ENCODE measurements at regions not wholly inside any gene's neighbourhood (a gene's known extent, or its start where the extent isn't known, plus 50 kb on each side); places are given as distances from the start of the nearest gene placed in this dataset.
A peak's percentile ranks its signal among the peaks of the same experiment; 100 is the strongest.

DNA sequence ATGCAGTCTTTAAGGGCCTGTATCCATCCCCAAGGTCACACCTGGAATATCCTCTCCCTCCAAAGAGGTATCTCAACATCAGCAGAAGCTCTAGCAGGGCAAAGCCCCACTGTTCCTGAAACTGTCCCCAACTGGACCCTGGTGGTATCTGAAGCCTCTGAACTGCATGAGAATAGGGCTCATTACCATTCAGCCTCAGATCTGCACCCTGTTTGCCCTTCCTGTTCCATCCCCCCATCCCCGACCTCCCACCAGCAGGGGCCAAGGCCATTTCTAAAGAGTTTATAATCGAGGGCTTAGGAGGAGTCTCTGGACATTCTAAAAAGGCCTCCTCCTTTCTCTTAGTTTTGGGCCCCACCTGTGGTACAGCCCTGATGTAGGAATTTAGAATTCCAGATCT, 74.0 kb upstream of the THY1 start:
- Mint-ChIP-seq H3K4me3 (no peak overlapping the region), H3K27ac (no peak overlapping the region), H3K9me3 (no peaks in the 10 kb centered on the region), H3K27me3 (no peaks in the 10 kb centered on the region), H3K36me3 (no peaks in the 10 kb centered on the region), H3K4me1 (no peaks in the 10 kb centered on the region)
- DNase-seq = no peak

DNA sequence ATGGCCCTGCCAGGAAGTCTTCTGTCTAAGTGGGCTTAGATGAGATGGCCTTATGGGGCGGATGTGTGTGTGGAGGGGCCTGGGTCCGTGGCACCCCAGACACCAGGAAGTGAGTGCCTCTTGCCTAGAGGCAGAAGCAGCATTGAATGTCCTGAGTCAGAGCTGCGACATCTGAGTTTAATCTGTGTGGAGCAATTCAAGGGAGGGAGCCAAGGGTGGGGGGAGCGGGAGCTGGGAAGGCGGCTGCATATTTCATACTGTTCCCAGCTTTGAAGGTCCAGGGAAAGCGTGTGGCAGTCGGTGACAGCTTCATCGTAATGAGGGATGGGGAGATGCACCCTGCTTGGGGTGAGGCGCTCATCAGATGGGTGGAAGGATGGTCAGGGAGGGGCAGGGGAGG, 73.5 kb upstream of the THY1 start:
- Mint-ChIP-seq H3K4me3 (no peak overlapping the region), H3K4me1 (no peaks in the 10 kb centered on the region), H3K27me3 (no peaks in the 10 kb centered on the region), H3K9me3 (no peaks in the 10 kb centered on the region), H3K36me3 (no peaks in the 10 kb centered on the region), H3K27ac (no peak overlapping the region)
- DNase-seq = no peak

DNA sequence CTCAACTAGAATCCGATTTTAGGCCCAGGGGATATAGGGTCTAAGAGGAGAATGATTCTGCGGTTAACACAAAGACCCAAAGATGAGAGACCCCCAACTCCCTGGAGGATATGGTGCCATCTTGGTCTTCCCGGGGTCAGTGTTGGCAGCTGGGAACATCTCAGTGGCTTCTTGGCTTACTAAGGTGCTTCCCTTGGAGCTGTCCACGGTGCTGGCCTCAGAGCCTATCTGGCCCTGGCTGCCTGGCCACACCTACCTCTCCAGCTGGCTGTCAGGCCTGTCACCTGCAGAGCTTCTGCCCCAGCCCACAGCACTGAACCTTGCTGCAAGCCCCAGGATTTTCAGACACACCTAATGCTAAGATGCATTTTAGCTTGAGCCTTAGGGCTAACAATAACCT, 70.7 kb upstream of the THY1 start:
- no peaks in the 10 kb centered on the region for H3K27me3 Mint-ChIP-seq
- no peaks in the 10 kb centered on the region for H3K9me3 Mint-ChIP-seq
- H3K4me3 Mint-ChIP-seq = no peak overlapping the region

DNA sequence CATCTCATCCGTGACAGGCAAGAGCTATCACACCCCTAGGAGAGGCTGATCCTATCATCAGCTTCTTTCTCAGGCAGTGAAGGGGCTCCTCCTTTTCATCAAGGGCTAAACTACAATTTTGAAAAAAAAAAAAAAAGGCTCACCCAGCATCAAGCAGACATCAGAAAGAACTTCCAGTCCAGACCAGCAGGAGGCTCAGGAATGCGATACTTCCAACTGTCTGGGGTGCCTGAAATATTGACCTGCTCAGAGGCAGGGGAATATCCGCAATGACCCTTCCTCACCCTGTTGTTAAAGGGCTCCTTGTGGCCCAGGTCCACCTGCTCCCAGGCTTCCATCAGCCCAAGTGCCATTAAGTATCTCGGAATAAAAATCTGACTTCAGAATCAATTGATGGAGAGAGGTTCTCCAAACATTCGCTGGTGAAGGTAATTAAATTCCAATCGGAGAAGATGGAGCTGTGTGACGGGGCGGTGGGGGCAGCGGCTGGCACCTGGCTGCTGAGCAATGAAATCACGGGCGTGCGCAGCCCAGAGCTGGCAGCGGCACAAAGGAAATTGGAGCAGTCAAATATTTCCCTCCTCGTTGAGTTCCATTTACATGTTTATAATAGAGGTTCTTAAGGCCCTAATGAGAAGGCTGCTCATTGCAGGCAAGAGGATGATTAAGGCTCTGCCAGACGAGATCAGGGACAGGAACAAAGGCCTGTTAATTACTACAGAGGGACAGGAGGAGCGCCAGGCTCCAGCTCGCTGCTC, 69.0 kb upstream of the THY1 start:
- Mint-ChIP-seq H3K4me1 (no peaks in the 10 kb centered on the region), H3K4me3 (no peak overlapping the region), H3K9me3 (no peaks in the 10 kb centered on the region), H3K27me3 (no peaks in the 10 kb centered on the region), H3K27ac (no peak overlapping the region), H3K36me3 (no peaks in the 10 kb centered on the region)
- DNase-seq = no peak

More for the DNA sequence above, 70.7 kb upstream of the THY1 start:
- no peak for DNase-seq
- no peak overlapping the region for H3K27ac Mint-ChIP-seq
- no peaks in the 10 kb centered on the region for H3K36me3 Mint-ChIP-seq
- no peaks in the 10 kb centered on the region for H3K4me1 Mint-ChIP-seq

DNA sequence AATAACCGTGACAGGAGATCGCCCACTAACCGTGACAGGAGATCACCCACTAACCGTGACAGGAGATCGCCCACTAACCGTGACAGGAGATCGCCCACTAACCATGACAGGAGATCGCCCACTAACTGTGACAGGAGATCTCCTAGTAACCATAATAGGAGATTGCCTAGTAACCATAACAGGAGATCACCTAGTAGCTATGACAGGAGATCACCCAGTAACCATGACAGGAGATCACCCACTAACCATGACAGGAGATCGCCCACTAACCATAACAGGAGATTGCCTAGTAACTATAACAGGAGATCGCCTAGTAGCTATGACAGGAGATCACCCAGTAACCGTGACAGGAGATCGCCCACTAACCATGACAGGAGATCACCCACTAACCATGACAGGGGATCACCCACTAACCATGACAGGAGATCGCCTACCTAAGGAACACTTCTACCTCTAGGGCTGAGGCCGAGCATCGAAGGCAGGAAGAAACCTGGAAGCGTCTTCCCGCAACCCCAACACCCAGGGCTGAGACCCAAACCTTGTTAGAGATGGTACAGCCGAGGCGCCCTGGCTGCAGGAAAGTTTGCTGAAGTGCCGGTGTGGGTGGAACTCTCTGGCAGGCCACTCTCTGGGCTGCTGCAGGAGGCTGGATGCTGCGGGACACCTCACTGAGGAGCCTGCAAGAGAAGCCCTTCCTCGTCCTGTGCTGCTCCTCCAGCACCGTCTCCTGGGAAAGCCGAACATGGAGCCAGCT, 67.5 kb upstream of the THY1 start:
- Mint-ChIP-seq H3K4me1 (no peaks in the 10 kb centered on the region), H3K36me3 (no peaks in the 10 kb centered on the region), H3K9me3 (no peaks in the 10 kb centered on the region), H3K27ac (no peak overlapping the region), H3K27me3 (peaks cover 3% of the 10 kb centered on the region), H3K4me3 (no peak overlapping the region)
- no peak for DNase-seq

DNA sequence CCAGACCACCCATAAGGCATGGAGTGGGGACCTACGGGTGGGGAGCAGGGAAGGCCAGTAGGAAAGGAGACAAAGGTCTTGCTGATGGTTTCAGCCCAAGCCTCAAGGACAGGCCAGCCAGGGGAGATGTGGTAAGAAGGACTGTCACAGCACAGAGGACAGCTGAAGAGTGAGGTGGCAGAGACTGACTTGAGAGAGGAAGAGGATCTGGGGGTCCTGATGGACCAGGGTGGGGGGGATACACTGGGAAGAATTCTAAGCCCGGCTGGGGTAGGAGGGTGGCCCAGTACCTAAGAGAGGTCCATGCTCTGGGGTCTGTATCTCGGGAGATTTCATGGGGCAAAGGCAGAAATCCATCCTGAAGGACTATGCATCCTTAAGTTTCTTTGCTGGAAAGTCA, 66.1 kb upstream of the THY1 start:
- no peaks in the 10 kb centered on the region for H3K36me3 Mint-ChIP-seq

DNA sequence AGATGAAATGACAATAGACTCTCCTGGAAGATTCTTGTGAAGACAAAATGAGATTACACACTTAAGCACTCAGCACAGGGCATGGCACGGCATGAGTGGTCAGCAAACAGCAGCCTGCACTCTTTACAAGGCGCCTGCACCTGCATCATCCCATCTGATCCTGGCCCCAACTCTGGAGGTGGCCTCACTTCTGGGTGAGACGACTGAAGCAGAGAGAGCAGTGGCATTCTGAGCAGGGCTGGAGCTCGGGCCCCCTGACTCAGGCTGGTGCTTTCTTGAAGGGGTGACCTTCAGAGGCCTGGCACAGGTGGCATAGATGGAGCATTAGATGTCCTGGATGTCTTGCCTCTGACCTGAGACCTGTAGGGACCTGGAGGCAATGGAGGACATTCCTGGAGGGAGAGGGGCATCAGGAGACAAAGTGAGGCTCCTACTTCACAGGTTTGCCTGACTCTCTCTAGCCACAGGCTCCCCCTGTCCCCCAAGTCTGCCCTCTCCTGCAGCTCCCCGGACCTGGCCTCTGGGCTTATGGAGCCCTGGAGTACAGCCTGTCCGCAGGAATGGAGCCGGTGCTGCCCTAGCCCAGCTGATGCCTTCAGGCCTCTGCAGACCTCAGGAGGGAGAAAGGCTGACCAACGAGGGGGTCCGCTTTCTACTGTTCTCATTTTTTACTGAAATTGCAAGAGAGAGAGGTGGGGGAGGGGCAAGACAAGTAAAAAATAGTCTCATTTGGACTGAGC, 65.5 kb upstream of the THY1 start:
- Mint-ChIP-seq H3K27ac (no peak overlapping the region), H3K27me3 (peaks cover 3% of the 10 kb centered on the region)

More for the DNA sequence above, 66.1 kb upstream of the THY1 start:
- Mint-ChIP-seq H3K27me3 (peaks cover 3% of the 10 kb centered on the region), H3K4me1 (no peaks in the 10 kb centered on the region), H3K4me3 (no peak overlapping the region), H3K9me3 (no peaks in the 10 kb centered on the region), H3K27ac (no peak overlapping the region)
- DNase-seq = no peak

DNA sequence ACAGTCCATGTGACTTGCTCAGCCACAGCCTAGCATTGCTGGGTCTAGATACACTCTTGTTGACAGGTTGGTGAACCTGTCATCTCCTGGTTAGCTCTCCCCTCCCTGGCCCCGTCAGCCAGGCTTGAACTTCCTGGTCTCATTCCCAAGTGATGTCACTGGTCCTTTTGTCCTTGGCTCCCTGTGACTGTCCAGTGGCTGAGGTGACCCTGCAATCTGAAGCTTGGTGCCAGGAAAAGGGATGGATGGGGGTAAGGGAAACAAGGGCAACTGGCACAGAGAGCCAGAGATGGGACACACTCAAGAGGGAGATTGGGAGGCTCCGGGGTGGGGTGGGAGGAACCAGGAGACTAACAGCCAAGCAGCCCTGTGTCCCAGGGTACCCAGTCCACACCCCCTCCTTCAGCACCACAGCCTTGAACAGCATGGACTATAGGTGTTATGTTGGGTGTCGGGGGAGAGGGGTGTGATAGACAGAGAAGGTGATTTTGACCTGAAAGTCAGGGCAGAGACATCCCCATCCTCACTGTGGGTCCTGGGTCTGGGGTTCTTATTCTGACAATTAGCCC, 63.8 kb upstream of the THY1 start:
- DNase-seq = no peak
- no peak overlapping the region for H3K4me3 Mint-ChIP-seq

More for the DNA sequence above, 65.5 kb upstream of the THY1 start:
- H3K4me3 Mint-ChIP-seq = no peak overlapping the region
- H3K9me3 Mint-ChIP-seq = no peaks in the 10 kb centered on the region
- DNase-seq = no peak
- no peaks in the 10 kb centered on the region for H3K4me1 Mint-ChIP-seq
- no peaks in the 10 kb centered on the region for H3K36me3 Mint-ChIP-seq

DNA sequence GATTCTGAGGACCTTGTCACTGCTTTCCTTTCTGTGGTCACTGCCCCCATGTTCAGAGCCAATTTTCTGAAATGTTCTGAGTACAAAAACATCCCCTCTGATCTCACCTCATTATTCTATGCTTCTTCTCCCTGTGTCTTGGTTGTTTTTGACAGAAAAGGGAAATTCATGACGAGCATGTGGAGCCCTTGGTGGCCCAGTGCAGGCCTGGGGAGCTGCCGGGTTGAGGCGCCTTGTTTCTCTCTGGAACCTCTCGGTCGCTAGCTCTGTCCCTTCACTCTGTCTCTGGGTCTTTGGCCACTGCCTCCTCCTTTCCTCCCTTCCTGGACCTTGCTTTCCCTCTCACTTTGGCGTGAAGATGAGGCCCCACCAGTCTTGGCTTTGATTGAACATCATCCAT, 63.0 kb upstream of the THY1 start:
- H3K36me3 Mint-ChIP-seq = no peaks in the 10 kb centered on the region
- H3K4me1 Mint-ChIP-seq = no peaks in the 10 kb centered on the region
- peaks cover 7% of the 10 kb centered on the region for H3K27me3 Mint-ChIP-seq
- H3K9me3 Mint-ChIP-seq = no peaks in the 10 kb centered on the region
- no peak overlapping the region for H3K4me3 Mint-ChIP-seq
- no peak overlapping the region for H3K27ac Mint-ChIP-seq
- no peak for DNase-seq

More for the DNA sequence above, 63.8 kb upstream of the THY1 start:
- Mint-ChIP-seq H3K27me3 (peaks cover 3% of the 10 kb centered on the region), H3K4me1 (no peaks in the 10 kb centered on the region), H3K27ac (no peak overlapping the region), H3K9me3 (no peaks in the 10 kb centered on the region), H3K36me3 (no peaks in the 10 kb centered on the region)

- Mint-ChIP-seq H3K27me3 (peaks cover 12% of the 10 kb centered on the region), H3K4me1 (no peaks in the 10 kb centered on the region), H3K9me3 (no peaks in the 10 kb centered on the region), H3K36me3 (no peaks in the 10 kb centered on the region), H3K27ac (no peak overlapping the region), H3K4me3 (no peak overlapping the region)
- peak; percentile 16 for DNase-seq
These were observed 62.0 kb upstream of the THY1 start for GRCh38 chr11:119484741-119485605.

- DNase-seq = no peak
- H3K27ac Mint-ChIP-seq = no peak overlapping the region
- H3K4me3 Mint-ChIP-seq = no peak overlapping the region
- no peaks in the 10 kb centered on the region for H3K9me3 Mint-ChIP-seq
- H3K27me3 Mint-ChIP-seq = peaks cover 12% of the 10 kb centered on the region
- H3K36me3 Mint-ChIP-seq = no peaks in the 10 kb centered on the region
- H3K4me1 Mint-ChIP-seq = no peaks in the 10 kb centered on the region
These were observed 61.0 kb upstream of the THY1 start for GRCh38 chr11:119483881-119484371.

DNA sequence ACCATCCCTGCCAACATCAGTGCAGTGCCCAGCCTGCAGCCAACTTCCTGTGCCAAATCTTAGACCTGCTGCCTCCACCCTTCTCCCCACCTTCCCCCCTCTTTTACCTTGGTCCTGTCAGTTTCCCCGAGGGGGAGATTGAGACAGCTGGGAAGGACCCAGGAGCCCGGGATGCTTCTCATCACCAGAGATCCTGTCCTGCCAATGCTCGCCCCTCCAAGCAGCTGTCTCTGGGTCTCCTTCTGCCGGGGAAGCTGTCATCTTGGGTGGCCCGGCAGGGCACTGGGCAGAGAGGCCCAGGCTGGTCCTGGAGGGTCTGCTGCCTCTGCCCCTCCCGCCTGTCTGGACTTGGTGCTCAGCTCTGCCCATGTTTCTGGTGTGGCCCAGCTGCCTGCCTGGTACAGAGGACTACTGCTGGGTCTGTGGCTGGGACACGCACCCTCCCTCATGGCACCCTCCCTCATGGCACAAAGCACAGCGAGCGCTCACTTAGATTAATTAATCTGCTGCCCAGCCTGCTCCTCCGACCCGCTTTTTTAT, 60.4 kb upstream of the THY1 start:
- Mint-ChIP-seq H3K9me3 (no peaks in the 10 kb centered on the region), H3K27ac (no peak overlapping the region)
- no peak for DNase-seq

DNA sequence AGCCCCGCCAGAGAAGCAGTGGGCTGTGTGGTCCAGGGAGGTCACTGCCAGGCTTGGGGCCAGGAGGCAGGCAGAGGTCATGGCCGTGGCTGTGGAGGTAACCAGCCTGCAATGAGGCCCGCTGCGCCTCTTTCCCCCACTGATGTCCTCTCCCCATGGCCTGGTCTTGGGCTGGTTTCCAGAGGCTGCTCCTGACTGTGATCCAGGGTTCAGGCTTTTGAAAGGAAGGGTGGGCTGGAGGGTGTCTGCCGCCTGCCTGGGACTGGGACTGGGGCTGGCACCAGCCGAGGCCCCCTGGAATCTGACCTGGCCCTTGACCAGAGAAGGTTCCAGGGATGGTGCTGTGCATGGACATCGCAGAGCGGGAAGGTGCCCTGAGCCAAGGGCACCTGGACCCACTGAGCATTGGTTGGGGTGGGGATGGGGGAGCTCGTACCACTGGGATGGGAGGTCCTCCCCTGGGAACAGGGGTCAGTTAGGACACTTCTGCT, 59.6 kb upstream of the THY1 start:
- Mint-ChIP-seq H3K4me3 (no peak overlapping the region), H3K27me3 (peaks cover 12% of the 10 kb centered on the region), H3K36me3 (no peaks in the 10 kb centered on the region), H3K9me3 (no peaks in the 10 kb centered on the region), H3K27ac (no peak overlapping the region), H3K4me1 (no peaks in the 10 kb centered on the region)
- no peak for DNase-seq

More for the DNA sequence above, 60.4 kb upstream of the THY1 start:
- Mint-ChIP-seq H3K4me1 (no peaks in the 10 kb centered on the region), H3K4me3 (no peak overlapping the region), H3K36me3 (no peaks in the 10 kb centered on the region), H3K27me3 (peaks cover 12% of the 10 kb centered on the region)

Data from activated naive CD8-positive, alpha-beta T cell treated with anti-CD3 and anti-CD28 coated beads for 36 hours (primary cell).